Activated naive CD8-positive, alpha-beta T cell treated with anti-CD3 and anti-CD28 coated beads, Interleukin-2, amount 50 U/mL, for 24 hours (primary cell): ENCODE measurements at regions not wholly inside any gene's neighbourhood (a gene's known extent, or its start where the extent isn't known, plus 50 kb on each side); places are given as distances from the start of the nearest gene placed in this dataset.

ENCODE experiments used
- ATAC-seq: fragments of 150-1000 bp; cut with Tn5 transposase; one replicate; pipeline ENCODE4 v1.10.0; 2021
- DNase-seq: peaks from one replicate; pipeline ENCODE4 v3.0.0; 2021
- H3K27ac Mint-ChIP-seq: one replicate; pipeline ENCODE4 v1.8.0; 2021; ENCODE audit warnings: mild to moderate bottlenecking, mixed read lengths
- H3K27me3 Mint-ChIP-seq: one replicate; pipeline ENCODE4 v1.8.0; 2021; ENCODE audit warnings: mixed read lengths
- H3K36me3 Mint-ChIP-seq: one replicate; pipeline ENCODE4 v1.8.0; 2021; ENCODE audit warnings: low read depth, mixed read lengths
- H3K4me1 Mint-ChIP-seq: one replicate; pipeline ENCODE4 v1.8.0; 2021; ENCODE audit warnings: mixed read lengths
- H3K4me3 Mint-ChIP-seq: one replicate; pipeline ENCODE4 v1.8.0; 2021; ENCODE audit warnings: mild to moderate bottlenecking, moderate library complexity, mixed read lengths
- H3K9me3 Mint-ChIP-seq: one replicate; pipeline ENCODE4 v1.8.0; 2021; ENCODE audit warnings: mixed read lengths

GRCh38 chr6:145323646-145324045, 411.7 kb downstream of the EPM2A start:
- no peaks in the 10 kb centered on the region for H3K9me3 Mint-ChIP-seq
- H3K27ac Mint-ChIP-seq = no peak overlapping the region
- peaks cover 4% of the 10 kb centered on the region for H3K27me3 Mint-ChIP-seq
- DNase-seq (no peak), ATAC-seq (no peak)
- no peaks in the 10 kb centered on the region for H3K4me1 Mint-ChIP-seq
- H3K4me3 Mint-ChIP-seq = no peak overlapping the region
- no peaks in the 10 kb centered on the region for H3K36me3 Mint-ChIP-seq

GRCh38 chr6:145327586-145327985, 407.7 kb downstream of the EPM2A start:
- ATAC-seq = no peak
- Mint-ChIP-seq H3K36me3 (no peaks in the 10 kb centered on the region), H3K27ac (no peak overlapping the region), H3K9me3 (no peaks in the 10 kb centered on the region), H3K4me3 (no peak overlapping the region), H3K4me1 (no peaks in the 10 kb centered on the region), H3K27me3 (peaks cover 4% of the 10 kb centered on the region)
- DNase-seq = no peak

- Mint-ChIP-seq H3K4me1 (no peaks in the 10 kb centered on the region), H3K27me3 (peaks cover 4% of the 10 kb centered on the region), H3K36me3 (no peaks in the 10 kb centered on the region), H3K27ac (no peak overlapping the region), H3K9me3 (no peaks in the 10 kb centered on the region), H3K4me3 (no peak overlapping the region)
- no peak for DNase-seq
- ATAC-seq = no peak
These were observed 406.1 kb downstream of the EPM2A start for GRCh38 chr6:145329257-145329656.

GRCh38 chr6:145331066-145331465, 404.3 kb downstream of the EPM2A start:
- H3K4me1 Mint-ChIP-seq = no peaks in the 10 kb centered on the region
- DNase-seq (no peak), ATAC-seq (no peak)
- no peaks in the 10 kb centered on the region for H3K36me3 Mint-ChIP-seq
- H3K27me3 Mint-ChIP-seq = peaks cover 4% of the 10 kb centered on the region
- H3K9me3 Mint-ChIP-seq = no peaks in the 10 kb centered on the region
- H3K4me3 Mint-ChIP-seq = no peak overlapping the region
- H3K27ac Mint-ChIP-seq = no peak overlapping the region

- H3K4me3 Mint-ChIP-seq = no peak overlapping the region
- H3K9me3 Mint-ChIP-seq = no peaks in the 10 kb centered on the region
- ATAC-seq (no peak), DNase-seq (no peak)
- no peaks in the 10 kb centered on the region for H3K4me1 Mint-ChIP-seq
- peaks cover 4% of the 10 kb centered on the region for H3K27me3 Mint-ChIP-seq
- H3K36me3 Mint-ChIP-seq = no peaks in the 10 kb centered on the region
- H3K27ac Mint-ChIP-seq = no peak overlapping the region
These were observed 403.3 kb downstream of the EPM2A start for GRCh38 chr6:145332011-145332410.

- Mint-ChIP-seq H3K27me3 (no peaks in the 10 kb centered on the region), H3K9me3 (no peaks in the 10 kb centered on the region), H3K27ac (no peak overlapping the region), H3K4me3 (no peak overlapping the region), H3K4me1 (no peaks in the 10 kb centered on the region), H3K36me3 (no peaks in the 10 kb centered on the region)
- DNase-seq (no peak), ATAC-seq (no peak)
These were observed 399.2 kb downstream of the EPM2A start for GRCh38 chr6:145336119-145336518.

GRCh38 chr6:145339089-145339488, 396.2 kb downstream of the EPM2A start:
- Mint-ChIP-seq H3K4me3 (no peak overlapping the region), H3K27me3 (no peaks in the 10 kb centered on the region), H3K4me1 (no peaks in the 10 kb centered on the region), H3K27ac (no peak overlapping the region), H3K36me3 (no peaks in the 10 kb centered on the region), H3K9me3 (no peaks in the 10 kb centered on the region)
- ATAC-seq (no peak), DNase-seq (no peak)

GRCh38 chr6:145340256-145340655, 395.1 kb downstream of the EPM2A start:
- no peaks in the 10 kb centered on the region for H3K4me1 Mint-ChIP-seq
- no peak for DNase-seq
- H3K36me3 Mint-ChIP-seq = no peaks in the 10 kb centered on the region
- H3K27ac Mint-ChIP-seq = no peak overlapping the region
- no peak overlapping the region for H3K4me3 Mint-ChIP-seq
- no peak for ATAC-seq
- no peaks in the 10 kb centered on the region for H3K9me3 Mint-ChIP-seq
- no peaks in the 10 kb centered on the region for H3K27me3 Mint-ChIP-seq

- DNase-seq (no peak), ATAC-seq (no peak)
- Mint-ChIP-seq H3K4me1 (no peaks in the 10 kb centered on the region), H3K9me3 (no peaks in the 10 kb centered on the region), H3K27me3 (no peaks in the 10 kb centered on the region), H3K4me3 (no peak overlapping the region), H3K36me3 (no peaks in the 10 kb centered on the region), H3K27ac (no peak overlapping the region)
These were observed 390.2 kb downstream of the EPM2A start for GRCh38 chr6:145345094-145345493.

- Mint-ChIP-seq H3K9me3 (no peaks in the 10 kb centered on the region), H3K27me3 (no peaks in the 10 kb centered on the region), H3K36me3 (no peaks in the 10 kb centered on the region), H3K27ac (no peak overlapping the region), H3K4me3 (no peak overlapping the region), H3K4me1 (no peaks in the 10 kb centered on the region)
- ATAC-seq = no peak
- no peak for DNase-seq
These were observed 388.1 kb downstream of the EPM2A start for GRCh38 chr6:145347216-145347615.

GRCh38 chr6:145349950-145350510, 385.3 kb downstream of the EPM2A start:
- Mint-ChIP-seq H3K4me1 (no peaks in the 10 kb centered on the region), H3K4me3 (no peak overlapping the region), H3K36me3 (no peaks in the 10 kb centered on the region), H3K9me3 (no peaks in the 10 kb centered on the region), H3K27ac (no peak overlapping the region), H3K27me3 (no peaks in the 10 kb centered on the region)
- DNase-seq = no peak
- no peak for ATAC-seq

GRCh38 chr6:145350928-145351327, 384.4 kb downstream of the EPM2A start:
- Mint-ChIP-seq H3K4me1 (no peaks in the 10 kb centered on the region), H3K4me3 (no peak overlapping the region), H3K27ac (no peak overlapping the region), H3K9me3 (no peaks in the 10 kb centered on the region), H3K36me3 (no peaks in the 10 kb centered on the region), H3K27me3 (no peaks in the 10 kb centered on the region)
- no peak for ATAC-seq
- no peak for DNase-seq

GRCh38 chr6:145352382-145353080, 382.8 kb downstream of the EPM2A start:
- no peaks in the 10 kb centered on the region for H3K27me3 Mint-ChIP-seq
- ATAC-seq = no peak
- no peaks in the 10 kb centered on the region for H3K4me1 Mint-ChIP-seq
- H3K4me3 Mint-ChIP-seq = no peak overlapping the region
- no peak for DNase-seq
- no peaks in the 10 kb centered on the region for H3K36me3 Mint-ChIP-seq
- no peak overlapping the region for H3K27ac Mint-ChIP-seq
- no peaks in the 10 kb centered on the region for H3K9me3 Mint-ChIP-seq

- ATAC-seq = no peak
- Mint-ChIP-seq H3K36me3 (no peaks in the 10 kb centered on the region), H3K27ac (no peak overlapping the region), H3K4me1 (no peaks in the 10 kb centered on the region), H3K9me3 (peaks cover 5% of the 10 kb centered on the region), H3K4me3 (no peak overlapping the region), H3K27me3 (no peaks in the 10 kb centered on the region)
- no peak for DNase-seq
These were observed 374.5 kb downstream of the EPM2A start for GRCh38 chr6:145360865-145361264.

- H3K9me3 Mint-ChIP-seq = no peaks in the 10 kb centered on the region
- no peaks in the 10 kb centered on the region for H3K36me3 Mint-ChIP-seq
- ATAC-seq = no peak
- no peak overlapping the region for H3K4me3 Mint-ChIP-seq
- H3K27ac Mint-ChIP-seq = no peak overlapping the region
- H3K4me1 Mint-ChIP-seq = peaks cover 1% of the 10 kb centered on the region
- H3K27me3 Mint-ChIP-seq = no peaks in the 10 kb centered on the region
- no peak for DNase-seq
These were observed 368.2 kb downstream of the EPM2A start for GRCh38 chr6:145367149-145367548.

GRCh38 chr6:145368075-145368474, 367.2 kb downstream of the EPM2A start:
- Mint-ChIP-seq H3K27ac (no peak overlapping the region), H3K27me3 (no peaks in the 10 kb centered on the region), H3K9me3 (no peaks in the 10 kb centered on the region), H3K36me3 (no peaks in the 10 kb centered on the region), H3K4me3 (no peak overlapping the region), H3K4me1 (peaks cover 7% of the 10 kb centered on the region)
- DNase-seq = no peak
- no peak for ATAC-seq
